ENCODE measurements at regions not wholly inside any gene's neighbourhood (a gene's known extent, or its start where the extent isn't known, plus 50 kb on each side); places are given as distances from the start of the nearest gene placed in this dataset.
"Not testable (repeated sequence)": the region's sequence is repeated elsewhere in the genome, so short reads cannot be mapped to it uniquely, and the experiment has no call there.

DNA sequence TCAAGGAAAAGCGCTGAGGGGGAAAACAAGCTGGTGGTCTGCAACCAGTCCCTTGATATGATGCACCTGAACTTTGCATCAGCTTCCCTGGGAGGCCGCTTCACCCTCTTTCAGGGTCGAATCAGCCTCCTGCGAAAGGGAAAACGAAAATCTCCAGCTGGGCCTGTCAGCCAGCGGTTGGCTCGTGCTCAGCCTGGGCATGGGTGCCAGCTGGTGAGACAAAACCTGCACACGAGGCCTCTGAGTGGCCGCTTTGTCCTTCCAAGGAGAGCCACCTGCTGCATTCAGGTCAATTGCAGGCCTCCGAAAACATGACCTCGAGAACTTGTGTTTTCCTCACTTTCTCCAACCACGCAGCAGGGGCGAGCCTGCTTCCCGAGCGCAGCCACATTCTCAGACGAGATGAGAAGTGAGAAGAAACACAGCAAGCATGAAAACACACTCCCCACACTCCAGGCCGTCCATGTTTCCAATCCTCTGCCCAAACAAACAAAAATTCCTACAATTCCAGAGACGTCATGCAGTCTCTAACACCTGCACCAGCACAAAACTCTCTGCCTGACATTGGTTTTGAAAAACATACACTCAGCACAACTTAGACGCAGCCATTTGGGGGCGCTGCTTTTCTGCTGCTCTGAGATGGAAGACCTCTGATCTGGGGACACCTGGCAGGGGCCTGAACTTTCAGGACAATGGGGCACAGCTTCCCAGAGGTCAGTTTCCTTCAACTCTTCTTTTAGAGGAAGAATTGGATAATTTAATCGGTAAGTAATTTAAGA is 77.1 kb downstream of the DHCR7 start:
- no peak for DNase-seq (ENCODE audit: low read depth)
- TF ChIP-seq, protein P1, sequence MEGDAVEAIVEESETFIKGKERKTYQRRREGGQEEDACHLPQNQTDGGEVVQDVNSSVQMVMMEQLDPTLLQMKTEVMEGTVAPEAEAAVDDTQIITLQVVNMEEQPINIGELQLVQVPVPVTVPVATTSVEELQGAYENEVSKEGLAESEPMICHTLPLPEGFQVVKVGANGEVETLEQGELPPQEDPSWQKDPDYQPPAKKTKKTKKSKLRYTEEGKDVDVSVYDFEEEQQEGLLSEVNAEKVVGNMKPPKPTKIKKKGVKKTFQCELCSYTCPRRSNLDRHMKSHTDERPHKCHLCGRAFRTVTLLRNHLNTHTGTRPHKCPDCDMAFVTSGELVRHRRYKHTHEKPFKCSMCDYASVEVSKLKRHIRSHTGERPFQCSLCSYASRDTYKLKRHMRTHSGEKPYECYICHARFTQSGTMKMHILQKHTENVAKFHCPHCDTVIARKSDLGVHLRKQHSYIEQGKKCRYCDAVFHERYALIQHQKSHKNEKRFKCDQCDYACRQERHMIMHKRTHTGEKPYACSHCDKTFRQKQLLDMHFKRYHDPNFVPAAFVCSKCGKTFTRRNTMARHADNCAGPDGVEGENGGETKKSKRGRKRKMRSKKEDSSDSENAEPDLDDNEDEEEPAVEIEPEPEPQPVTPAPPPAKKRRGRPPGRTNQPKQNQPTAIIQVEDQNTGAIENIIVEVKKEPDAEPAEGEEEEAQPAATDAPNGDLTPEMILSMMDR (IDR thresholded peaks at IDR 0.05; ENCODE audit: control insufficient read depth, extremely low read depth, insufficient read depth), result no peak
- no peak overlapping the region for H3K4me3 ChIP-seq (ENCODE audit: low read depth, low read length)

DNA sequence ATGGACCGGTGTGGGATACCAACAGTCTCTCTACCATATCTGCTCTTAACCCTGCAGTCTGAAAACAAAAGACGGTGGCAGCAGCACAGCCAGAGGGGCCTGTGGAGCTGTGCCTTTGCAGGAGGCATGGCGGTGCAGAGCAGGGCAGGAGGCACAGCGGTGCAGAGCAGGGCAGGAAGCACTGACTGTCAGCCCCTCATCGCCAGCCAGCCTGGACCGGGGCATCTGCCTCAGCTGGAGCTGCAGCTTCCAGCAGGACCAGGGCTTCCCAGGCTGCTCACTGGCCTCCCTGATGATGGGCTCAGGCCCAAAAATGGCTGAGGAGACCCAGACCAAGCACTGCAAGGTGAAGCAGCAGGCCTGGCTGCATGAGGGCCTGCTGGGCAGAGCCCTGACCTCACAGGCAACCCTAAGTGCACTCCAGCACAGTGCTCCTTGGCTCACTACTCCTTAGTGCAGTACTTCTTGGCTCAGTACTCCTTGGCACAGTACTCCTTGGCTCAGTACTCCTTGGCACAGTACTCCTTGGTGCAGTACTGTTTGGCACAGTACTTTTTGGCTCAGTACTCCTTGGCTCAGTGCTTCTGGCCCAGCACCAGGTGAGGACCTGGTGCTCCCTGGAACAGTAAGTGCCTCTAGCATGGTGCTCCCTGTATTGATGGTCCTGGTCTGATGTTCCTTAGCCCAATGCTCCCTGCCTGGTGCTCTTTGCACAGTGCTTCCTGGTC is 78.0 kb downstream of the DHCR7 start:
- no peak overlapping the region for H3K4me3 ChIP-seq (ENCODE audit: low read depth, low read length)
- TF ChIP-seq, protein P1 (IDR thresholded peaks at IDR 0.05; ENCODE audit: control insufficient read depth, extremely low read depth, insufficient read depth), result no peak
- DNase-seq (ENCODE audit: low read depth), result no peak

DNA sequence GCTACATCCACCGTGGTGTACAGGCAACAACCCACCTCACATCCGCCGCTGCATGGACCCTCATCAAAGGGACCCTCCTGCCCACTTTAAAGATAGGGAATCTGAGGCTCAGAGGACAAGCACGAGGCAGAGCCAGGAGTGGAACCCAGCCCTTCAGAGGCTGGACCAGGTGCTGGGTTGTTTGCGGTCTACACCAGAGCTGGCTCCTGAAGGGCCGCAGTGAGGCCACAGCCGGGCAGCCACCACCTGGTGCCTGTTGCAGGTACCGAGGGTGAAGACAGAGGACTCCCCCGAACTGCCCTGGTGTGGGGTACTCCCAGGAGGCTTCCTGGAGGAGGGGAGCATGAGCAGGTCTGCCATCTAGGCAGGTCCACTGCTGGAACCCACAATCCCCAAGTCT is 78.8 kb downstream of the DHCR7 start:
- H3K4me3 ChIP-seq (ENCODE audit: low read depth, low read length), result no peak overlapping the region
- no peak for DNase-seq (ENCODE audit: low read depth)
- TF ChIP-seq, protein P1 (IDR thresholded peaks at IDR 0.05; ENCODE audit: control insufficient read depth, extremely low read depth, insufficient read depth), result no peak

DNA sequence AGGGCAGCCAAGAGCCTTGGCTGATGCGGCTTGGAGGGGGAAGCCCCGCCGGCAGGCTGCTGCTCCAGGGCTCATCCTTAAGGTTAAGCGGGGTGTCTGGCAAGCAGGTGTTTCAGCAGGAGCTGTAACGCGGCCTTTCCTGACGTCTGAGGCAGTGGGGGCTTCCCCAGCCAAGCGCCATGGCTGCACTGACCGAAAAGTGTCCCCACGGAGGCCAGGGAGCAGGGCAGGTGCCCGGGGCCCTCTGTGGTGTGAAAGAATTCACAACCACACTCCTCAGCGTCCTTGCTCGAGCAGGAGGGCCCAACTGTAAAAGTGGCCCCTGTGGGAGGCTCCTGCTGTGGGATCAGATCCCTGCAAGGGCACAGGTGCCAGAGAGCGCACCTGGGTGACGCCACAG is 79.2 kb downstream of the DHCR7 start:
- no peak for DNase-seq (ENCODE audit: low read depth)
- TF ChIP-seq, protein P1 (IDR thresholded peaks at IDR 0.05; ENCODE audit: control insufficient read depth, extremely low read depth, insufficient read depth), result no peak
- no peak overlapping the region for H3K4me3 ChIP-seq (ENCODE audit: low read depth, low read length)

DNA sequence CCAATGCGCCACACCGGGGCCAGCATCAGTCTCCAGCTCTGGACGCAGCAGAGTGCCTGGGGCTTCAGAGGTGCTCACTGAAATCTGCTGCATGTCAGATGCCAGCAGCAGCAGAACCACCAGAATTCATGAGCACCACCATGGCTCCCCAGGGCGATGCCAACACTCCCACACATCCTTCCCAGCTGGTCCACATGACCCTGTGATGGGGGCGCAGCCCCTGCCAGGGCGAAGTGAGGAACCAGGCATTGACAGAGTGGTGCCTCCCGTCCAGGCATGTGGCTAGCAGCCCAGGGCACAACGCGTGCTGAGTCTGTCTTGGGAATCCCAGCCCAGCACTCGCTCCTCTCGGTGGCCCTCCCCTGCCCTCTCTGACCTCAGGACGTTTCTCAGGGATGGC is 80.4 kb downstream of the DHCR7 start:
- TF ChIP-seq, protein P1 (IDR thresholded peaks at IDR 0.05; ENCODE audit: control insufficient read depth, extremely low read depth, insufficient read depth), result no peak
- H3K4me3 ChIP-seq (ENCODE audit: low read depth, low read length), result no peak overlapping the region
- DNase-seq (ENCODE audit: low read depth), result no peak

DNA sequence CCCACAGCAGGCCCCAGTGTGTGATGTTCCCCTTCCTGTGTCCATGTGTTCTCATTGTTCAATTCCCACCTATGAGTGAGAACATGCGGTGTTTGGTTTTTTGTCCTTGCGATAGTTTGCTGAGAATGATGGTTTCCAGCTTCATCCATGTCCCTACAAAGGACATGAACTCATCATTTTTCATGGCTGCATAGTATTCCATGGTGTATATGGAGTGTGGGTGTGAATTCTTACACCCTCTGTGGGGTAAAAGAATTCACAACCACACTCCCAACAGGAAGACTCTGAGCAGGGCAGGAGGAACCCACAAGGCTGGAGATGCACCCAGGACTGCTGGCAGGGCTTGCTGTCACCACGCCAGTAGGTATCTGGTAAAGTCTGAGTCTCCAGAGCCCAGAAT is 80.9 kb downstream of the DHCR7 start:
- H3K4me3 ChIP-seq (ENCODE audit: low read depth, low read length); DNase-seq (ENCODE audit: low read depth): not testable (repeated sequence)

DNA sequence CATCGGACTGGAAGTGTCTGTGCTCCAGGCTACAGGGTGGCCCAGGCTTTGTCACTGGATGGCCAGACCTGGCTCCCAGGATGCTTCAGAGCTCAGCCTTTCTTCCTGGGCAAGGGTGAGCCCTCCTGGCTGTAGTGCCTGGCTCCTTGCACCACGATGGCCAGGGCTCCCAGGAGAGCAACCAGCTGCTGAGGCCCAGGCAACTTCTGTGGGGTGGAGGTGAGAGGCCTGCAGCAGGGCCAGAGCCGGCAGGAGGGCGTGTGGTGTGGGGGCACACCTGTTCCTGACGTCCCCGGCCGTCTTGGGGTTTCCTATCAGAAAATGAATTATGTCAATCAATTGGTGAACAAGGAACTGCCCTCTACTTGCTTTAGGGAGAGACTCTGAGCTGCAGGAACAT is 82.1 kb downstream of the DHCR7 start:
- no peak overlapping the region for H3K4me3 ChIP-seq (ENCODE audit: low read depth, low read length)
- no peak for DNase-seq (ENCODE audit: low read depth)
- TF ChIP-seq, protein P1 (IDR thresholded peaks at IDR 0.05; ENCODE audit: control insufficient read depth, extremely low read depth, insufficient read depth), result no peak
